Heart right ventricle (tissue), 16 donors: ENCODE measurements at regions not wholly inside any gene's neighbourhood (a gene's known extent, or its start where the extent isn't known, plus 50 kb on each side); places are given as distances from the start of the nearest gene placed in this dataset.

Experiments used
- ATAC-seq, 8 donors: fragments of 200-7000 bp; cut with Tn5 transposase; one replicate each; pipeline ENCODE4 v1.9.1; 2020; ENCODE audit warnings: mild to moderate bottlenecking in 8 of 8, moderate library complexity in 8 of 8, moderate number of reproducible peaks in 1 of 8
- DNase-seq, 2 donors: peaks; one replicate each; pipeline ENCODE4 v3.0.0-alpha.2; 2020
- H3K27ac ChIP-seq, 10 donors: fragments of 200-600 bp; sonication (generic) in 2 of 10; one replicate each; pipeline versions ENCODE4 v1.5.0 to v1.8.0; 2020 to 2022; ENCODE audit warnings: mild to moderate bottlenecking in 3 of 10
- H3K27me3 ChIP-seq, 7 donors: fragments of 200-600 bp; one replicate each; pipeline ENCODE4 v1.8.0; 2021 to 2022; ENCODE audit warnings: mild to moderate bottlenecking in 2 of 7
- H3K36me3 ChIP-seq, 9 donors: fragments of 200-600 bp; sonication (generic) in 1 of 9; one replicate each; pipeline versions ENCODE4 v1.5.0 to v1.8.0; 2020 to 2022; ENCODE audit warnings: mild to moderate bottlenecking in 2 of 9
- H3K4me1 ChIP-seq, 9 donors: fragments of 200-600 bp; sonication (generic) in 1 of 9; one replicate each; pipeline versions ENCODE4 v1.5.0 to v1.8.0; 2020 to 2022; ENCODE audit warnings: mild to moderate bottlenecking in 4 of 9
- H3K4me3 ChIP-seq, 10 donors: fragments of 200-600 bp; sonication (generic) in 2 of 10; one replicate each; pipeline versions ENCODE4 v1.5.0 to v1.8.0; 2020 to 2022; ENCODE audit warnings: mild to moderate bottlenecking in 7 of 10, moderate library complexity in 2 of 10
- H3K9me3 ChIP-seq, 11 donors: fragments of 200-600 bp in 10 of 11; sonication (generic) in 2 of 11; one replicate each; pipeline versions ENCODE4 v1.5.0 to v1.8.0; 2013 to 2022; ENCODE audit warnings: mild to moderate bottlenecking in 2 of 11, control low read depth in 1 of 11, moderate library complexity in 1 of 11
- WGBS, 2 donors: extraction: QIAGEN DNeasy Blood & Tissue Kit; methylation state at CpG; one replicate each; pipeline ENCODE4 v1.1.7; 2013; ENCODE audit warnings: inconsistent platforms in 1 of 2; 5-methylcytosine and 5-hydroxymethylcytosine counted together
- intact Hi-C, 10 donors: fragments of 100-400 bp; cut with DNase I; formaldehyde crosslinking; loops; one replicate each; pipeline versions ENCODE4 v1.11.1 to v1.14.2; 2022
- TF ChIP-seq, protein P1 (sequence below), 9 donors: fragments of 200-600 bp; sonication (generic) in 2 of 9; IDR thresholded peaks; one replicate each; pipeline versions ENCODE4 v1.5.0 to v1.8.0; 2021 to 2022; ENCODE audit warnings: antibody characterized with exemption in 9 of 9, mild to moderate bottlenecking in 5 of 9, moderate library complexity in 1 of 9
- donor health status: Arrhythmogenic right ventricular cardiomyopathy.
- donor health status: ischemic (EF 13 %, LVEDD 7.1; RV severe dilation, severe dysfunction).
- donor health status: healthy with polysubstance abuse.
- donor health status: DM: no; HTN: yes; CAD: no.
- donor health status: DM: no; HTN: no; CAD: no.
- donor health status: ischemic (EF 25% LVEDD 6.9; RV normal size, moderate dysfunction).
- donor health status: ischemic (EF 25% LVEDD 5.7; RV mildly dilated, moderate dysfunction).
- donor health status: healthy.
- donor health status: DM: yes; HTN: yes; CAD: no.
- donor health status: Ischemic cardiomyopathy.
- donor health status: ischemic (EF 35%, LVEDD 5.7; RV mildly dilated, moderate dysfunction).
- donor health status: nonischemic (EF 11% LVEDD 7.7; RV severe dilation, severe dysfunction).
- donor health status: DM: yes; HTN: yes; CAD: no.
- donor health status: PGD.
- donor health status: ischemic (EF 29% LVEDD 5.4; RV normal size, mild dysfunction).
- donor health status: nonischemic (EF 23%, LVEDD 6.1; RV moderate dilation, normal function).

DNA sequence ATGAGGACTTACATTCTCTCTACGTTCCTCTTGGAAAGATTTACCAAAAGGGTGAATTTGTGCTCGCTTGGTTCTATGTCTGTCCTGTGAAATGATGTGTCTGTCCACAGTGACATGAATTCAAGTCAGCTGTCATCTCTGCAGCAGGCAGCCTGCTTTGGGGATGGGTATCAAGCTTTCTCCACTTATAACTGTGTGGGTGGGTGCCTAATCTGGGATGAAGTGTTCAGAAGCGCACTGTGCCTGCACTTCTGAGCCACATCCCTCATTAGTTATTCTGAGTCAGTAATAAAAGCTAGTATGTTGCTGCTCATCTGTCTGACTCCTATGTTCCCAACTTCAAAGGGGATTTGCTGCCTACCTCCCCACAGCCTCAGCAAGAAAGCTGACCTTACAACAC, 86.1 kb upstream of the TUBA3C start:
- no peak for ATAC-seq
- H3K4me3 ChIP-seq, result no peak overlapping the region
- H3K4me1 ChIP-seq, result no peaks in the 10 kb centered on the region
- H3K27ac ChIP-seq, result no peak overlapping the region
- WGBS, 2 donors, result 67 to 68% methylated on average over 3 of the region's 3 CpGs
- H3K9me3 ChIP-seq, result peaks cover 0 to 2% (median 0%) of the 10 kb centered on the region in 11 donors
- intact Hi-C loops, result no loop called here
- TF ChIP-seq, protein P1, sequence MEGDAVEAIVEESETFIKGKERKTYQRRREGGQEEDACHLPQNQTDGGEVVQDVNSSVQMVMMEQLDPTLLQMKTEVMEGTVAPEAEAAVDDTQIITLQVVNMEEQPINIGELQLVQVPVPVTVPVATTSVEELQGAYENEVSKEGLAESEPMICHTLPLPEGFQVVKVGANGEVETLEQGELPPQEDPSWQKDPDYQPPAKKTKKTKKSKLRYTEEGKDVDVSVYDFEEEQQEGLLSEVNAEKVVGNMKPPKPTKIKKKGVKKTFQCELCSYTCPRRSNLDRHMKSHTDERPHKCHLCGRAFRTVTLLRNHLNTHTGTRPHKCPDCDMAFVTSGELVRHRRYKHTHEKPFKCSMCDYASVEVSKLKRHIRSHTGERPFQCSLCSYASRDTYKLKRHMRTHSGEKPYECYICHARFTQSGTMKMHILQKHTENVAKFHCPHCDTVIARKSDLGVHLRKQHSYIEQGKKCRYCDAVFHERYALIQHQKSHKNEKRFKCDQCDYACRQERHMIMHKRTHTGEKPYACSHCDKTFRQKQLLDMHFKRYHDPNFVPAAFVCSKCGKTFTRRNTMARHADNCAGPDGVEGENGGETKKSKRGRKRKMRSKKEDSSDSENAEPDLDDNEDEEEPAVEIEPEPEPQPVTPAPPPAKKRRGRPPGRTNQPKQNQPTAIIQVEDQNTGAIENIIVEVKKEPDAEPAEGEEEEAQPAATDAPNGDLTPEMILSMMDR (IDR thresholded peaks at IDR 0.05), result no peak
- peaks cover 0 to 19% (median 0%) of the 10 kb centered on the region in 7 donors for H3K27me3 ChIP-seq
- no peaks in the 10 kb centered on the region for H3K36me3 ChIP-seq
- no peak for DNase-seq

DNA sequence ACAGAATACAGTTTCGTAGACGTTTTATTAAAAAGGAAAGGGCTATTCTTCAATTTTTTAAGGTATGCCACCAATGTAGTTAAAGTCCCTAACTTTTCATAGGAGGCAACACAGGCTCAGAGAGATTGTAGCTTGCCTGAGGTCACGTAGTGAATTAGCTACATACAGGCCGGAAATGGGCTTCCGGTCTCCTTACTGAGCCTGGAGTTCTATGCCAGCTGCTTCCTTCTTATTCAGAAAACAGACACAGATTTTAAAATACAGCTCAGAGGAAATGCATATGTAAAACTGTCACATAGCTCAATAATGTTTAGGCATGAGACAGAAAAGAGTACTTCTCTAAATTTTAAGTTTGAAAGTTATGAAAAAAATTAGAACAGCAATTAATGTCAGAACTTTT, 85.4 kb upstream of the TUBA3C start:
- H3K9me3 ChIP-seq, result peaks cover 0 to 2% (median 0%) of the 10 kb centered on the region in 11 donors
- no peak overlapping the region for H3K4me3 ChIP-seq
- DNase-seq (no peak), ATAC-seq (no peak)
- H3K36me3 ChIP-seq, result no peaks in the 10 kb centered on the region
- no peak overlapping the region for H3K27ac ChIP-seq
- H3K4me1 ChIP-seq, result no peaks in the 10 kb centered on the region
- WGBS, 2 donors, result 63 to 69% methylated on average over 5 of the region's 5 CpGs
- H3K27me3 ChIP-seq, result peaks cover 0 to 19% (median 0%) of the 10 kb centered on the region in 7 donors
- intact Hi-C loops, result no loop called here
- TF ChIP-seq, protein P1 (IDR thresholded peaks at IDR 0.05), result no peak

DNA sequence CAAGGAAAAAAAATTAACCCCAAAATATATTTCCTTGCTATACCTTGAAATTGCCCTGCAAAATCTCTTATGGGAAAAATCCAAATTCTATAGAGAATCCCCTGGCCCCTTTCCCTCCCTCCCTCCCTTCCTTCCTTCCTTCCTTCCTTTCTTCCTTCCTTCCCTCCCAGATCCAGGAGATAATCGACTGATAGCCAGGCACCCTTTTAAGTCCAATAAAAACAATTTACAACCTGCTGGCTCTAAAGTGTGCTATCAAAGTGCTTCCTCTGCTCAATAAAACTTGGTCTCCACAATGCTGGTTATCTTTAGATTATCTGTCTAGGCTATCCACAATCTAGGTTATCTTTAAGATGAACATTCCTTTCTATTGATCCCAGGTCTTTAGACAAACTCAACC, 83.1 kb upstream of the TUBA3C start:
- Histone ChIP-seq H3K4me1 (no peaks in the 10 kb centered on the region), H3K27ac (no peak overlapping the region), H3K4me3 (no peak overlapping the region), H3K36me3 (no peaks in the 10 kb centered on the region), H3K27me3 (peaks cover 0 to 14% (median 0%) of the 10 kb centered on the region in 7 donors), H3K9me3 (peaks cover 0 to 2% (median 0%) of the 10 kb centered on the region in 11 donors)
- intact Hi-C loops, result no loop called here
- DNase-seq (no peak), ATAC-seq (no peak)
- TF ChIP-seq, protein P1 (IDR thresholded peaks at IDR 0.05), result no peak
- WGBS, 2 donors, result 44 to 48% methylated on average over 1 of the region's 1 CpG

DNA sequence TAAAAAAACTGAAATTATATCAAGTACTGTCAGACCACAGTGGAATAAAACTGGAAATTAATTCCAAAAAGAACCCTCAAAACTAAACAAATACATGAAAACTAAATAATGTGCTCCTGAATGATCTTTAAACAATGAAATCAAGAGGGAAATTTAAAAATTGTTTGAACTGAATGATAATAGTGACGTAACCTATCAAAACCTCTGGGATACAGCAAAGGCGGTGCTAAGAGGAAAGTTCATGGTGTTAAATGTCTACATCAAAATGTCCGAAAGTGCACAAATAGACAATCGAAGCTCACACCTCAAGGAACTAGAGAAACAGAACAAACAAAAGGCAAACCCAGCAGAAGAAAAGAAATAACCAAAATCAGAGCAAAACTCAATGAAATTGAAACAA, 70.8 kb upstream of the TUBA3C start:
- H3K27me3 ChIP-seq, result no peaks in the 10 kb centered on the region
- TF ChIP-seq, protein P1 (IDR thresholded peaks at IDR 0.05), result no peak
- DNase-seq (no peak), ATAC-seq (no peak)
- H3K4me3 ChIP-seq, result no peak overlapping the region
- intact Hi-C loops, result no loop called here
- 70 to 75% methylated on average over 4 of the region's 4 CpGs for WGBS, 2 donors
- H3K9me3 ChIP-seq, result peaks cover 0 to 23% (median 0%) of the 10 kb centered on the region in 11 donors
- H3K36me3 ChIP-seq, result no peaks in the 10 kb centered on the region
- no peaks in the 10 kb centered on the region for H3K4me1 ChIP-seq
- H3K27ac ChIP-seq, result no peak overlapping the region
